ENCODE measurements at regions not wholly inside any gene's neighbourhood (a gene's known extent, or its start where the extent isn't known, plus 50 kb on each side); places are given as distances from the start of the nearest gene placed in this dataset.

DNA sequence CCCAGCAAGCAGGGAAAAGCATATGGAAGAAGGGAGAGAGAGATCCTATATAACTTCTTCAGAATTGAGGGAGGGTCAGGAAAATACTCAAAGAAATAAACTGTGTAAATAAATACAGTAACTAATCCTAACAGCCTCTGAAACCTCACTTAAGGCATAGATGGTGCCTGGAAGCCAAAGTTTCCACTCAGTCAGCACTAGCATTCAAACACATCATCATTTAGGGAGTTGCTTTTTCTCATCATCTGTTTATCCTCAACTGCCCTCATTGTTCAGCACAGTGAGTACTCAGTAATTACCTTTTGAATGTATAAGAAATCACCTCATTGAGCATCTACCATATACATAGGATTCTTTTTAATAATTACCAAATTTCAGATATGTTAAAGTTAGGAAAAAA is 262.9 kb downstream of the C1D start:
- TF ChIP-seq CTCF (conservative IDR thresholded peaks at IDR 0.05; ENCODE audit: low read length): no peak
- TF ChIP-seq EZH2phosphoT487 (IDR thresholded peaks at IDR 0.05; ENCODE audit: borderline replicate concordance): no peak
